ENCODE measurements at regions not wholly inside any gene's neighbourhood (a gene's known extent, or its start where the extent isn't known, plus 50 kb on each side); places are given as distances from the start of the nearest gene placed in this dataset.
"Not testable (repeated sequence)": the region's sequence is repeated elsewhere in the genome, so short reads cannot be mapped to it uniquely, and the experiment has no call there.

DNA sequence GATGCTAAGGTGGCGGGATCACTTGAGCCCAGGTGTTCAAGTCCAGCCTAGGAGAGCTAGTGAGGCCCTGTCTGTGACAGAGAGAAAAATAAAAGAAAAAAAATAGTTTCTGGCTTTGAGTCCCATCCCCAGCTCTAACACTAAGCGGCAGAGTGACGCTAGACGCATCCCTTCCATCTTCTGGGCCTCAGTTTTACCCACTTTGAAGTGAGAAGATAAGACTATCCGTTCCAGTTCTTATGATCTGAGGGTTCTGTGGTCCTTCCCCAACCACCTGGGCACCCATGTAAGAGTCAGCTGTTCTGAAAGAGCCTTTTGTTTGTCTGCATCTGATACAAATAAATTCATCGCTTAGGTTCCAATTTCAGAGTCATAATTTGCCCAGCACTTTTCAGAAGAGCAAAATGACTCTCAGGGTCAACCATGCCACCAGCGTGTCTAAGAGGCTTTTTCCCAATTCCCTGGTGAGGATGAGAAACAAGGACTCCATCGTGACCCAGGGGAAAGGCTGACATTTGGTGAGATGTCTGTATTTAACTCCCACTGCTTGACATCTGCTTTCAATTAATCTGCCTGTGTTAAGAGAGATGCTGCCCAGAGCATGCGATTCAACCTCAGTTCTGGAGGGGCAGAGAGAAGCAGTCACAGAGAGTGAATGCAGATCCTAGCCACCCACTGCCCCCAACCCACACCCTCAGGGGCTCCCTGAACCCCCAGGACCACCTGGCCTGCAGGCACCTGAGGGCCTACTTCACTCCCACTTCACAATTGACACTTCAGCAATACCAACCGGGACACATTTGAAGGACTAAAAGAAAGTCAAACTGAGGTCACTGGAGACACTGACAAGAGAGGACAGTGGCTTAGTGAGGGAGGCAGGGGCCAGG, 131.6 kb upstream of the TOP1 start:
- peaks cover 44% of the 10 kb centered on the region for H3K4me1 Mint-ChIP-seq
- no peaks in the 10 kb centered on the region for H3K9me3 Mint-ChIP-seq
- TF ChIP-seq, protein P1, sequence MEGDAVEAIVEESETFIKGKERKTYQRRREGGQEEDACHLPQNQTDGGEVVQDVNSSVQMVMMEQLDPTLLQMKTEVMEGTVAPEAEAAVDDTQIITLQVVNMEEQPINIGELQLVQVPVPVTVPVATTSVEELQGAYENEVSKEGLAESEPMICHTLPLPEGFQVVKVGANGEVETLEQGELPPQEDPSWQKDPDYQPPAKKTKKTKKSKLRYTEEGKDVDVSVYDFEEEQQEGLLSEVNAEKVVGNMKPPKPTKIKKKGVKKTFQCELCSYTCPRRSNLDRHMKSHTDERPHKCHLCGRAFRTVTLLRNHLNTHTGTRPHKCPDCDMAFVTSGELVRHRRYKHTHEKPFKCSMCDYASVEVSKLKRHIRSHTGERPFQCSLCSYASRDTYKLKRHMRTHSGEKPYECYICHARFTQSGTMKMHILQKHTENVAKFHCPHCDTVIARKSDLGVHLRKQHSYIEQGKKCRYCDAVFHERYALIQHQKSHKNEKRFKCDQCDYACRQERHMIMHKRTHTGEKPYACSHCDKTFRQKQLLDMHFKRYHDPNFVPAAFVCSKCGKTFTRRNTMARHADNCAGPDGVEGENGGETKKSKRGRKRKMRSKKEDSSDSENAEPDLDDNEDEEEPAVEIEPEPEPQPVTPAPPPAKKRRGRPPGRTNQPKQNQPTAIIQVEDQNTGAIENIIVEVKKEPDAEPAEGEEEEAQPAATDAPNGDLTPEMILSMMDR (IDR thresholded peaks at IDR 0.05; ENCODE audit: unreplicated experiment) = no peak
- peaks cover 2% of the 10 kb centered on the region for H3K27me3 Mint-ChIP-seq (ENCODE audit: low read depth)
- no peak overlapping the region for H3K4me3 Mint-ChIP-seq
- H3K36me3 Mint-ChIP-seq = no peaks in the 10 kb centered on the region
- peak in 1 of 2 experiments; percentile 40 for DNase-seq (ENCODE audit: low spot score in 2 of 2, unreplicated experiment in 2 of 2)
- H3K27ac Mint-ChIP-seq = peak overlapping the region; percentile 77

DNA sequence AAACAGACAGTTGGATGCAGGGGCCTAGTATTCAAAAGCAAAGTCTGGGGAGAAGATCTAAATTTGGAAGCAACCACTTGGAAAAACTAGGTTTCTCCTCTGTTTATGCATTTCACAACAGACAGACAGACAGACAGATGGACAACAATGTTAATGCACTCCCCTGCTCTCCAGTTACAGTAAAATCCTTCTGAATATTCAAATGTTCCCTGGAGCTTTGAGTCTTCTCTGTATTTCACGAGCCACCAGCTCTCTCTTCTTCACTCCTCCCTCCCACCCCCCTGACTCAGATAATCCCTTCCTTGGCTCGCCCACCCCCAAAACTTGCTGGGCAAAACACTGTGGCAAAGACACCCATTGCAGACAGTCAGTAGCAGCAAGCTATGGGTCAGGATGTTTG, 129.3 kb upstream of the TOP1 start:
- TF ChIP-seq, protein P1 (IDR thresholded peaks at IDR 0.05; ENCODE audit: unreplicated experiment) = no peak
- Mint-ChIP-seq H3K36me3 (no peaks in the 10 kb centered on the region), H3K27ac (no peak overlapping the region), H3K4me3 (no peak overlapping the region), H3K9me3 (no peaks in the 10 kb centered on the region), H3K4me1 (peaks cover 64% of the 10 kb centered on the region), H3K27me3 (ENCODE audit: low read depth) (no peaks in the 10 kb centered on the region)
- DNase-seq (ENCODE audit: low spot score in 2 of 2, unreplicated experiment in 2 of 2) = no peak

DNA sequence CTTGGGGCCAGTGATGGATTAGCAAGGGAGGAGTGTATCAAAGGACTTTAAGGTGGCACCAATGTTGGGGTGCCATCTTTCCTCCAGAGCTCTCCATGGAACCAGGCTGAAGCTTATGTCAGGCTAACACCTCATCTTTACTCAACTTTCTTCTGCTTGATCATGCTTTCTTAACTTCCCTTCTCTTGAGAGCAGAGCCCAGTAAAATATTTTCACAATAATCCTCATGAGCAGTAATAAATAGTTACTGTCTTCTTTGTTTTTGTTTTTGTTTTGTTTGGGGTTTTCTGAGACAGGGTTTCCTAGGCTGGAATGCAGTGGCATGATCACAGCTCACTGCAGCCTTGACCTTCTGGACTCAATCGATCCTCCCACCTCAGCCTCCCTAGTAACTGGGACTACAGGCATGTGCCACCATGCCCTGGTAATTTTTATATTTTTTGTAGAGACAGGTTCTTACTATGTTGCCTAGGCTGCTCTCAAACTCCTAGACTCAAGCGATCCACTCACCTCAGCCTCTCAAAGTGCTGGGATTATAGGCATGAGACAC, 127.9 kb upstream of the TOP1 start:
- H3K9me3 Mint-ChIP-seq = peaks cover 3% of the 10 kb centered on the region
- no peak overlapping the region for H3K27ac Mint-ChIP-seq
- H3K27me3 Mint-ChIP-seq (ENCODE audit: low read depth) = no peaks in the 10 kb centered on the region
- DNase-seq (ENCODE audit: low spot score in 2 of 2, unreplicated experiment in 2 of 2) = no peak
- TF ChIP-seq, protein P1 (IDR thresholded peaks at IDR 0.05; ENCODE audit: unreplicated experiment) = no peak
- no peak overlapping the region for H3K4me3 Mint-ChIP-seq
- H3K4me1 Mint-ChIP-seq = peaks cover 72% of the 10 kb centered on the region
- no peaks in the 10 kb centered on the region for H3K36me3 Mint-ChIP-seq

DNA sequence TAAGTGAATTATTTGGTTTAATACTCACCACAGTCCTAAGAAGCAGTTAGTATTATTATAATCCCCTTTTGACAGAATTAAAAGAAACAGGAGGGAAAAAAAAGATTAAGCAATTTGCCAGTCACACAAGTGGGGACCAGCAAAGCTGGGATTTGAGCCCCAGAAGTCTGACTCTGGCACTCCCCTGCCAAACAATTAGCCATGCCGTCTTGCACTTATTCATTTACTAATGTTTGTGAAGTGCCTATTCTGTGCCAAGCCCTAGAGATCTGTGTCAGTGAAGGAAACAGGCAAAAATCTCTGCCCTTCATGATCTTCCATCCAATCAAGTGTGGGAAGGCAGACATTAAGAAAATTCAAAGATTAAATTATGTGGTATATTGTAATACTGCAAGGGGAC, 126.0 kb upstream of the TOP1 start:
- TF ChIP-seq, protein P1 (IDR thresholded peaks at IDR 0.05; ENCODE audit: unreplicated experiment) = no peak
- Mint-ChIP-seq H3K4me1 (peaks cover 56% of the 10 kb centered on the region), H3K27ac (peak overlapping the region; percentile 41), H3K27me3 (ENCODE audit: low read depth) (no peaks in the 10 kb centered on the region), H3K36me3 (peaks cover 2% of the 10 kb centered on the region), H3K9me3 (peaks cover 10% of the 10 kb centered on the region), H3K4me3 (no peak overlapping the region)
- DNase-seq (ENCODE audit: low spot score in 2 of 2, unreplicated experiment in 2 of 2) = no peak

DNA sequence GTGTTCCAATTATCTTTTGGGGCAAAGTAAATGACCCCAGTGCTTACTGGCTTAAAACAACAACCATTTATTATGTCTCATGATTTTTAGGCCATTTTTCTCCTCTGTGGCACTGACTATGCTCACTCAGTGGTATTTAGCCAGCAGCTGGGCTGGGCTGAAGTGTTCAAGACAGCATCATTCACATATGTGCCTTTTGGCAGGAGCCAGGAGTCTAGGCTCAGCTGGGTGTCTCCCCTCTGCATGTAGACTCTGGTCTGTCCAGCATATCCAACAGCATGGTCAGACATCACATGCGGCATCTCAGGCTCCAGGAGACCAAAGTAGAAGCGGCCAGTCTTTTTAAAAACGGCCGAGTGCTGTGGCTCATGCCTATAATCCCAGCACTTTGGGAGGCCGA, 120.3 kb upstream of the TOP1 start:
- no peak for DNase-seq (ENCODE audit: low spot score in 2 of 2, unreplicated experiment in 2 of 2)
- H3K27me3 Mint-ChIP-seq (ENCODE audit: low read depth) = no peaks in the 10 kb centered on the region
- H3K27ac Mint-ChIP-seq = no peak overlapping the region
- TF ChIP-seq, protein P1 (IDR thresholded peaks at IDR 0.05; ENCODE audit: unreplicated experiment) = no peak
- H3K4me3 Mint-ChIP-seq = no peak overlapping the region
- peaks cover 2% of the 10 kb centered on the region for H3K36me3 Mint-ChIP-seq
- peaks cover 30% of the 10 kb centered on the region for H3K4me1 Mint-ChIP-seq
- H3K9me3 Mint-ChIP-seq = peaks cover 14% of the 10 kb centered on the region

DNA sequence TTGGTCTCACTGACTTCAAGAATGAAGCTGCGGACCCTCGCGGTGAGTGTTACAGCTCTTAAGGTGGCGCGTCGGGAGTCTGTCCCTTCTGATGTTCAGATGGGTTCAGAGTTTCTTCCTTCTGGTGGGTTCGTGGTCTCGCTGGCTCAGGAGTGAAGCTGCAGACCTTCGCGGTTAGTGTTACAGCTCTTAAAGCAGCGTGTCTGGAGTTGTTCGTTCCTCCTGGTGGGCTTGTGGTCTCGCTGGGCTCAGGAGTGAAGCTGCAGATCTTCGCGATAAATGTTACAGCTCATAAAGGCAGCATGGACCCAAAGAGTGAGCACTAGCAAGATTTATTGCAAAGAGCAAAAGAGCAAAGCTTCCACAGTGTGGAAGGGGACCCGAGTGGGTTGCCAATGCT, 119.1 kb upstream of the TOP1 start:
- not testable (repeated sequence) for H3K36me3 Mint-ChIP-seq; H3K27me3 Mint-ChIP-seq (ENCODE audit: low read depth); DNase-seq (ENCODE audit: low spot score in 2 of 2, unreplicated experiment in 2 of 2); H3K27ac Mint-ChIP-seq; H3K4me3 Mint-ChIP-seq
- peaks cover 19% of the 10 kb centered on the region for H3K4me1 Mint-ChIP-seq
- H3K9me3 Mint-ChIP-seq = peaks cover 14% of the 10 kb centered on the region

DNA sequence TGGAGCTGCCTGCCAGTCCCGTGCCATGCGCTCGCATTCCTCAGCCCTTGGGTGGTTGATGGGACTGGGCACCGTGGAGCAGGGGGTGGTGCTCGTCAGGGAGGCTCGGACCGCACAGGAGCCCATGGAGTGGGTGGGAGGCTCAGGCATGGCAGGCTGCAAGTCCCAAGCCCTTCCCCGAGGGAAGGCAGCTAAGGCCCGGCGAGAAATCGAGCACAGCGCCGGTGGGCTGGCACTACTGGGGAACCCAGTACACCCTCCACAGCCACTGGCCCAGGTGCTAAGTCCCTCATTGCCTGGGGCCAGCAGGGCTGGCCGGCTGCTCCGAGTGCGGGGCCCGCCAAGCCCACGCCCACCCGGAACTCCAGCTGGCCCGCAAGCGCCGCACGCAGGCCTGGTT, 118.2 kb upstream of the TOP1 start:
- Mint-ChIP-seq H3K4me1 (peaks cover 12% of the 10 kb centered on the region), H3K9me3 (peaks cover 14% of the 10 kb centered on the region)
- H3K27me3 Mint-ChIP-seq (ENCODE audit: low read depth); DNase-seq (ENCODE audit: low spot score in 2 of 2, unreplicated experiment in 2 of 2); H3K4me3 Mint-ChIP-seq; H3K27ac Mint-ChIP-seq; H3K36me3 Mint-ChIP-seq: not testable (repeated sequence)

DNA sequence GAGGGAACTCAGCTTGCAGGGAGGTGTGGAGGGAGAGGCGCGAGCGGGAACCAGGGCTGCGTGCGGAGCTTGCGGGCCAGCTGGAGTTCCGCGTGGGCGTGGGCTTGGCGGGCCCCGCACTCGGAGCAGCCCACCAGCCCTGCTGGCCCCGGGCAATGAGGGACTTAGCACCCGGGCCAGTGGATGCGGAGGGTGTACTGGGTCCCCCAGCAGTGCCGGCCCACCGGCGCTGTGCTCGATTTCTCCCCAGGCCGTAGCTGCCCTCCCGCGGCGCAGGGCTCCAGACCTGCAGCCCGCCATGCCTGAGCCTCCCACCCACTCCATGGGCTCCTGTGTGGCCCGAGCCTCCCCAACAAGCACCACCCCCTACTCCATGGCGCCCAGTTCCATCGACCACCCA, 117.5 kb upstream of the TOP1 start:
- H3K4me1 Mint-ChIP-seq = peaks cover 12% of the 10 kb centered on the region
- not testable (repeated sequence) for H3K27me3 Mint-ChIP-seq (ENCODE audit: low read depth); H3K36me3 Mint-ChIP-seq; H3K27ac Mint-ChIP-seq; H3K9me3 Mint-ChIP-seq; H3K4me3 Mint-ChIP-seq; DNase-seq (ENCODE audit: low spot score in 2 of 2, unreplicated experiment in 2 of 2)
